Urothelium cell line (cell line): ENCODE measurements at regions not wholly inside any gene's neighbourhood (a gene's known extent, or its start where the extent isn't known, plus 50 kb on each side); places are given as distances from the start of the nearest gene placed in this dataset.
A peak's percentile ranks its signal among the peaks of the same experiment; 100 is the strongest.
"Not testable (repeated sequence)": the region's sequence is repeated elsewhere in the genome, so short reads cannot be mapped to it uniquely, and the experiment has no call there.

Experiments used
- DNase-seq: peaks from one replicate; pipeline ENCODE4 v3.0.0; 2011; ENCODE audit warnings: low spot score, mixed read lengths
- FAIRE-seq: peaks from 2 replicates; lab custom pipeline; 2011; peaks lifted over from hg19 to GRCh38; lab: Jason Lieb, UNC

DNA sequence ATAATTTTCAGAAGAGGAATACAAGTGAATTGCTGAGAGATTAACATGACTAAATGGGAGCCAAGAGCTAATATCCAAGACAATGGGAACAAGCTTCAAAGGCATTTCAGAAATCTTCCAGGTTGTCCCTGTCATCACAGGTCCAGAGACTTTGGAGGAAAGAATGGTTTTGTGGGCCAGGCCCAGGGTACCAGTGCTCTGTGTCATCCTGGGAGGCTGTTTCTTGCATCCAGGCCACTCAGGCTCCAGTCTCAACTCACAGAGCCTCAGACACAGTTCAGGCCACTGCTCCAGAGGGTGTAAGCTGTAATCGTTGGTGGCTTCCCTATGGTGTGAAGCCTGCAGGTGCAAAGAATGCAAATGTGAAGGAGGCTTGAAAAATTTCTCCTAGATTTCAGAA is 170.4 kb upstream of the NRG3 start:
- no peak for DNase-seq

GRCh38 chr10:81708416-81708815 is 166.6 kb upstream of the NRG3 start:
- FAIRE-seq (no peak), DNase-seq (no peak)

More for the DNA sequence above, 170.4 kb upstream of the NRG3 start:
- no peak for FAIRE-seq

- DNase-seq: no peak
- FAIRE-seq: no peak
These were observed 166.1 kb upstream of the NRG3 start for GRCh38 chr10:81708929-81709328.

GRCh38 chr10:81722399-81722798 is 152.6 kb upstream of the NRG3 start:
- no peak for FAIRE-seq
- no peak for DNase-seq

- no peak for DNase-seq
- FAIRE-seq: no peak
These were observed 150.6 kb upstream of the NRG3 start for GRCh38 chr10:81724431-81724830.

- DNase-seq: no peak
- no peak for FAIRE-seq
These were observed 149.1 kb upstream of the NRG3 start for GRCh38 chr10:81725851-81726250.

DNA sequence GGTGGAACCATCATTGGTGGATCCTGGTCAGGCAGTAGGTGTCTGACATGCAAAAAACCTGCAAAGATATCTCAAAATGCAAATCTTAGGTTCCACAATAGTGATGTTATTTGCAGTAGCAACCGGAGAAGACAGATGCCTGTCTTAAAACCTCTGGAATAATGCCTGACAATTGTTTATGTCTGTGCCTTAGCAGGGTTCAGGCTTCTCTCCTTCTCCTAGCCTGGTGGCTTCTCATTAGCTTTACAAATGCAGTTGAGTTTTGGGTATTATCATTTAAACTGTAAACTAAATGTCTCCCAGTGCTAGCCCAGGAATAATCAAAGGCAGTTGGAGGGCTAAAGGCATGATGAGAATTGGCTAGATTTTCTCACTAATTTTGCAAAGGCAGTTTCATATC is 146.3 kb upstream of the NRG3 start:
- DNase-seq: no peak
- no peak for FAIRE-seq

DNA sequence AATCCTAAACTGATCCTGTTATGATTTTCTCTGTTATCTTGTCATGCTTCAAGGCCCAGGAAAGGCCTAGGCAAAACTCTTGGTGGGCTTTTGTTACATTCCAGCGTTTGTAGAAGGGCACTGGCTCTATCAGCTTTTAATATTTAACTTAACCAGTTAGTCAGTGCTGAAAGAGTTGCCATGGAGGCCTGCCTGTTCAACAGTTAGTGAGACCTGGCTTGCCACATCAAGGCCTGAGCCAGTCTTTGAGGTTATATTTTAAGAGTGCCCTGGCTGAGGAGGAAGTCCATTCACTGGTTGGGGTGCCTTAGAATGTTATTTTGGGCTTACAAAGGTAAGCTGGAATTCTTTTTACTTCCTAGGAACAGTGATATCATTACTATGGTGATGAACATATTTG is 144.1 kb upstream of the NRG3 start:
- DNase-seq: no peak
- FAIRE-seq: no peak

DNA sequence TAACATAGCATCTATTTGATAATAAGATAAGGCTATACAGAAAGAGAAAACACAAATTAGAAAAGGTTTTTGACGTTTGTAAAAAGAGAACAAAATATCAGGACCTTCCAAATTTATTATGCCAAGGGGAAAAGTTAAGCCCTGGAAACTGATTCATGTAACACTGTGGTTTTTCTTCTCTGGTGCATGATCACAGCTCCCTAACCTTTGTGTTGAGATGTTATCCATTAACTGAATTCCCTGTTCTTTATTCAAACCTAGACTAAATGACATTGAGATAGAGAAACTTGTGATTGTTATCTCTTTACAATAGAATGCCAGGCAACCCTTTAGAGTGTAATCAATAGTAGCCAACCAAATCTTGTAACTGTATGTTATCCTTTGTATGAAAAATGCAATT is 141.5 kb upstream of the NRG3 start:
- DNase-seq: no peak
- FAIRE-seq: no peak

GRCh38 chr10:81735167-81735566 is 139.8 kb upstream of the NRG3 start:
- not testable (repeated sequence) for FAIRE-seq

GRCh38 chr10:81759111-81759510 is 115.9 kb upstream of the NRG3 start:
- DNase-seq: no peak
- no peak for FAIRE-seq

More at GRCh38 chr10:81735167-81735566, 139.8 kb upstream of the NRG3 start:
- not testable (repeated sequence) for DNase-seq

GRCh38 chr10:81784111-81784597 is 90.8 kb upstream of the NRG3 start:
- FAIRE-seq (no peak), DNase-seq (no peak)

DNA sequence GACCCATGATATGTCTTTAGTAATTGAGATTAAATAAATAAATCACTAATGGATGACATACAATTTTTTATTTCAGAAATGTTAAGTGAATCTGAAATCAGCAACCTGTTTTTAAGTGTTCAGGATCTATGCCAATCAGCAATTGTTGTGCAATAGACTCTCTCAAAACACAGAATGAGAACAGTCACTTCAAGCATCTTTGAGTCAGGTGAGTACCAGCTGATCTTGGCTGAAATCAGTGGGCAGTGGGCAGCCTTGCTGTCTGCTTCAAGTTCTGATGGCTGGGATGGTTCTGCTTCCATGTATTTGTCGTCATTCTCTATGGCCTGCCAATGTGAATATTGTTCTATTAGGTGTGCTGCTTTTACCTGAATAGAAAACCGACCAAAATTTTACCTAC is 82.3 kb upstream of the NRG3 start:
- FAIRE-seq: no peak

DNA sequence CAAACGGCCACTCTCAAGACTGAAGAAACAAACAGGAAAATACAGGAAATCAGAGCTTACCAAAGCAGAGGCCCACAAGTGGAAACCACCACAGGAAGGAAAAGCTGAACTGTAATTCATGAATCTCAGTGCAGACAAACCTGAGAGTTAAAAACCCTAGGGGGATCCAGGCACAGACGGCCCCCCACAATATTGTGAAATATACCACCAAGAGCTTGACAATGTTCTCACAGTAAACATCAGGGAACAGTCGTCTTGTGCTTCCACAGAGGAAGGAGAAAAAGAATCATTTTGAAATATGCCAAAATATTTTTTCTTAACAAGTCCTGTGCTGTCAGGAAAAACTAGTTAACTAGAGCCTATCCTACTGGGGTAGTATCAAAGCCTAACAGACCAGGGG is 68.2 kb upstream of the NRG3 start:
- DNase-seq (no peak), FAIRE-seq (no peak)

More for the DNA sequence above, 82.3 kb upstream of the NRG3 start:
- DNase-seq: no peak

DNA sequence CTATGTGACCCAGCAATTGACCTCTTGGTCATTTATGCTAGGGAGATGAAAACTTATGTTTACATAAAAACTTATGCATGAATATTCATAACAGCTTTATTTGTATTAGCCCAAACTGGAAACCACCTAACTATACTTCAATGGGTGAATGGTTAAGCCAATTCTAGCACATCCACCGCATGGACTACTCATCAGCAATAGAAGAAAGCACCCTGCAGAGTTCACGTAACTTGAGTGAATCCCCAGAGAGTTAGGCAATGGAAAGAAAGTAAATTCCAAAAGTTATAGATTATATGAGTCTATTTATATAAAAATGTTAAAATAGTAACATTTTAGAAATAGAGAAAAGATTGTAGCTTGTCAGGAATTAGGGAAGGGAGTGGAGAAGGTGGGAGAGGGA is 60.2 kb upstream of the NRG3 start:
- DNase-seq: no peak
- no peak for FAIRE-seq

DNA sequence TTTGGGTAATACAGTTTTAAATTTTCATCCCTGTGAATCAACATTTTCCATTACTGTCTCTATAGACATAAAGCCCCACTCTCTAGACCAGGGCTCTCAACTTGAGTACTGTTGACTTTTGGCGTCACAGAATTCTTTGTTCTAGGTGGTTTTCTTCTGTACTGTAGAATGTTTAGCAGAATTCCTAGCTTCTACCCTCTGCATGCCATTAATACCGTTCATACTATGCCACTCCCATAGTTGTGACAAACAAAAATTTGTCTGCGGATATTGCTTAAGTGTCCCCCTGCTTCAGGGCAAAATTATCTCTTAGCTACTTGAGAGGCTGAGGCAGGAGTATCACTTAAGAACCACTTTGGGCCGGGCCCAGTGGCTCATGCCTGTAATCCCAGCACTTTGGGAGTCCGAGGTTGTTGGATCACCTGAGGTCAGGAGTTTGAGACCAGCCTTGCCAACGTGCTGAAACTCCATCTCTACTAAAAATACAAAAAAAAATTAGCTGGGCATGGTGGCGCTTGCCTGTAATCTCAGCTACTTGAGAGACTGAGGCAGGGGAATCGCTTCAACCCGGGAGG is 57.3 kb upstream of the NRG3 start:
- DNase-seq: no peak
- peak; percentile 52 for FAIRE-seq

GRCh38 chr10:81820418-81820817 is 54.6 kb upstream of the NRG3 start:
- no peak for FAIRE-seq
- peak; percentile 50 for DNase-seq
